Central memory CD8-positive, alpha-beta T cell (primary cell): ENCODE measurements at regions not wholly inside any gene's neighbourhood (a gene's known extent, or its start where the extent isn't known, plus 50 kb on each side); places are given as distances from the start of the nearest gene placed in this dataset.
"Not testable (repeated sequence)": the region's sequence is repeated elsewhere in the genome, so short reads cannot be mapped to it uniquely, and the experiment has no call there.

Source experiments
- ATAC-seq: fragments of 150-1000 bp; cut with Tn5 transposase; replicated peaks from 2 replicates; pipeline ENCODE4 v1.10.0; 2022; ENCODE audit warnings: mild to moderate bottlenecking, moderate FRiP score, moderate number of reproducible peaks; ENCODE audit not compliant: poor library complexity, severe bottlenecking; ENCODE audit errors: extremely low read depth
- DNase-seq, 2 donors: peaks; one replicate each; pipeline ENCODE4 v3.0.0; 2021; ENCODE audit warnings: low spot score in 2 of 2
- H3K27ac Mint-ChIP-seq: one replicate; pipeline ENCODE4 v1.8.0; 2022; ENCODE audit warnings: low read depth, mild to moderate bottlenecking, moderate library complexity, mixed read lengths
- H3K27me3 Mint-ChIP-seq: one replicate; pipeline ENCODE4 v1.8.0; 2022; ENCODE audit warnings: mixed read lengths
- H3K36me3 Mint-ChIP-seq: one replicate; pipeline ENCODE4 v1.8.0; 2022; ENCODE audit warnings: mild to moderate bottlenecking, moderate library complexity, mixed read lengths; ENCODE audit not compliant: insufficient read depth
- H3K4me1 Mint-ChIP-seq: one replicate; pipeline ENCODE4 v1.8.0; 2022; ENCODE audit warnings: mixed read lengths
- H3K4me3 Mint-ChIP-seq: one replicate; pipeline ENCODE4 v1.8.0; 2022; ENCODE audit warnings: mild to moderate bottlenecking, moderate library complexity, mixed read lengths
- H3K9me3 Mint-ChIP-seq: one replicate; pipeline ENCODE4 v1.8.0; 2022; ENCODE audit warnings: mixed read lengths

DNA sequence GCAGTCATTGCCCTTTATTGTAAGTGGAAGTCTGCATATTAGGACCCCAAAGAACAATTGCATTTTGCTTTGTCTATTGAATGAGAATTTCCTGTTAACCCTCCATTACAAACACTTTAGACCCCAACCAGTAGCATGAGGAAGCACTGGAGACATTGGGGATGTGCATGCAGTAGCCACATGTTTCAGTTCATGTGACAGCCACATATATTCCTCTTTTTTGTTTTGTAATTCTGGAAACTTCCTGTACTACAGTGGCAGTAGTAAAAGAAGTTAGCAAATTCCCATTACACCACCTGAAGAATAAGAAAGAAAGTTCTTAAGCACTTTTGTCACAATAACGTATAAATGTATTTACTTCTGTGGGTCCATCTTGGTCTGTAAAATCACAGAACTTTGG lies 281.1 kb upstream of the SLC14A2 start:
- H3K27me3 Mint-ChIP-seq, result peaks cover 3% of the 10 kb centered on the region
- H3K27ac Mint-ChIP-seq, result no peak overlapping the region
- ATAC-seq (no peak), DNase-seq (no peak)
- H3K4me3 Mint-ChIP-seq, result no peak overlapping the region
- no peaks in the 10 kb centered on the region for H3K36me3 Mint-ChIP-seq
- H3K4me1 Mint-ChIP-seq, result no peaks in the 10 kb centered on the region
- H3K9me3 Mint-ChIP-seq, result no peaks in the 10 kb centered on the region

- DNase-seq (no peak), ATAC-seq (no peak)
Measured at GRCh38 chr18:45335282-45336043, 279.8 kb upstream of the SLC14A2 start.

GRCh38 chr18:45336448-45336847 lies 278.8 kb upstream of the SLC14A2 start:
- Mint-ChIP-seq H3K9me3 (no peaks in the 10 kb centered on the region), H3K27me3 (peaks cover 11% of the 10 kb centered on the region), H3K36me3 (no peaks in the 10 kb centered on the region), H3K27ac (no peak overlapping the region), H3K4me3 (no peak overlapping the region), H3K4me1 (no peaks in the 10 kb centered on the region)
- no peak for ATAC-seq
- DNase-seq, result no peak

More at GRCh38 chr18:45335282-45336043, 279.8 kb upstream of the SLC14A2 start:
- Mint-ChIP-seq H3K4me1 (no peaks in the 10 kb centered on the region), H3K9me3 (no peaks in the 10 kb centered on the region), H3K36me3 (no peaks in the 10 kb centered on the region), H3K4me3 (no peak overlapping the region), H3K27me3 (peaks cover 5% of the 10 kb centered on the region), H3K27ac (no peak overlapping the region)

- H3K27ac Mint-ChIP-seq, result no peak overlapping the region
Measured at GRCh38 chr18:45337477-45337876, 277.8 kb upstream of the SLC14A2 start.

GRCh38 chr18:45339810-45340550 lies 275.3 kb upstream of the SLC14A2 start:
- H3K27ac Mint-ChIP-seq, result no peak overlapping the region
- no peak overlapping the region for H3K4me3 Mint-ChIP-seq
- no peaks in the 10 kb centered on the region for H3K36me3 Mint-ChIP-seq
- peaks cover 29% of the 10 kb centered on the region for H3K27me3 Mint-ChIP-seq
- H3K4me1 Mint-ChIP-seq, result no peaks in the 10 kb centered on the region
- ATAC-seq (no peak), DNase-seq (no peak)
- no peaks in the 10 kb centered on the region for H3K9me3 Mint-ChIP-seq

More at GRCh38 chr18:45337477-45337876, 277.8 kb upstream of the SLC14A2 start:
- no peaks in the 10 kb centered on the region for H3K36me3 Mint-ChIP-seq
- H3K4me1 Mint-ChIP-seq, result no peaks in the 10 kb centered on the region
- H3K4me3 Mint-ChIP-seq, result no peak overlapping the region
- DNase-seq (no peak), ATAC-seq (no peak)
- H3K27me3 Mint-ChIP-seq, result peaks cover 19% of the 10 kb centered on the region
- no peaks in the 10 kb centered on the region for H3K9me3 Mint-ChIP-seq

DNA sequence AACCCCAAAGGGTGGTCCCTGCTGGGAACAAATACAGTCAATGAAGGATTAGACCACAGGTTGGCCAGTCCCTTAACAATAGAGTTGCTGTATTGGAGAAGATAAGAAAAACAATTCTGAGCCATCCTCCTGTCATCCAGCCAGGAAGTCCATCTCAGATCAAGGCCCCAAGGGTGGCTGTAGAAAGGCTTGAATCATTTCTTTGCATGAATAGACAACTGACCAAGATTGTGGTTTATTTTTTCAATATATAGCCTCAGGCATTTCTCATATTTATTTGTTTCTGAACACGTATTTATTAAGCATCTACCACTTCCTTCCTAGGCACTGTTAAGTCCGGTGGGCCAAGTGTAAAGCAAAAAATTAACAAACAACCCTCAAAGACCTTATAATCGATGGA lies 274.4 kb upstream of the SLC14A2 start:
- Mint-ChIP-seq H3K27me3 (peaks cover 39% of the 10 kb centered on the region), H3K9me3 (no peaks in the 10 kb centered on the region), H3K4me1 (no peaks in the 10 kb centered on the region), H3K36me3 (no peaks in the 10 kb centered on the region), H3K4me3 (no peak overlapping the region), H3K27ac (no peak overlapping the region)
- DNase-seq, result no peak
- no peak for ATAC-seq

DNA sequence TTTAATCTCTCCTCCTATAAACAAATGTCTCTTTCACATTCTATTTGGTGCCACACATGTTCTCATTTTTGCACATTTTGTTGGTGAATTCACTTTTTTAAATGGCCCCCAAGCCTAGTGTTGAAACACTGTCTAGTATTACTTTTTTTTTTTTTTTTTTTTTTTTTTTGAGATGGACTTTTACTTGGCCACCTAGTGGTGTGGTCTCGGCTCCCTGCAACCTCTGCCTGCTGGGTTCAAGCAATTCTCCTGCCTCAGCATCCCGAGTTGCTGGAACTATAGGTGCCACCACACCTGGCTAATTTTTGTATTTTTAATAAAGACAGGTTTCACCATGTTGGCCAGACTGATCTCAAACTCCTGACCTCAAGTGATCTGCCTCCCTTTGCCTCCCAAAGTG lies 273.8 kb upstream of the SLC14A2 start:
- peaks cover 42% of the 10 kb centered on the region for H3K27me3 Mint-ChIP-seq
- H3K9me3 Mint-ChIP-seq, result no peaks in the 10 kb centered on the region
- DNase-seq, result no peak
- H3K4me3 Mint-ChIP-seq, result no peak overlapping the region
- ATAC-seq, result no peak
- H3K27ac Mint-ChIP-seq, result no peak overlapping the region
- no peaks in the 10 kb centered on the region for H3K36me3 Mint-ChIP-seq
- no peaks in the 10 kb centered on the region for H3K4me1 Mint-ChIP-seq

DNA sequence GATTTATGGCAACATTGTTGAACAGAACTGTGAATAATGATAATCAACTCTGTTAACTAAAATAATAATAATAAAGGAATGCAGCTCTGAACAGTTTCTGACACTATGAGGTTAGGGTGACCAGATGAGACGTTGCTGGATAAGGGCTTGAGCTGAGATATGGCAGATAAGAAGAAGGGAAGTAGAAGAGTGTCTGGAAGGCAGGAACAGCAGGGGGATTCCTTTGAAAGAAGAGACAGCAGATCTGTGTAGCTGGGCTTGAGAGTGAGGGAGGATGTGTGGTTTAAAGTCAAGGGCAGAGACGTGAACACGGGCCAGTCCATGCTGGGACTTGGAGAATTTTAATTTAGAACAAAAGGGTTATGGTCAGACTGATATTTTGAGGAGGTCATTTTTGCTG lies 273.1 kb upstream of the SLC14A2 start:
- no peaks in the 10 kb centered on the region for H3K36me3 Mint-ChIP-seq
- no peak overlapping the region for H3K4me3 Mint-ChIP-seq
- DNase-seq, result no peak
- peaks cover 42% of the 10 kb centered on the region for H3K27me3 Mint-ChIP-seq
- no peak overlapping the region for H3K27ac Mint-ChIP-seq
- H3K4me1 Mint-ChIP-seq, result no peaks in the 10 kb centered on the region
- H3K9me3 Mint-ChIP-seq, result no peaks in the 10 kb centered on the region
- ATAC-seq, result no peak

DNA sequence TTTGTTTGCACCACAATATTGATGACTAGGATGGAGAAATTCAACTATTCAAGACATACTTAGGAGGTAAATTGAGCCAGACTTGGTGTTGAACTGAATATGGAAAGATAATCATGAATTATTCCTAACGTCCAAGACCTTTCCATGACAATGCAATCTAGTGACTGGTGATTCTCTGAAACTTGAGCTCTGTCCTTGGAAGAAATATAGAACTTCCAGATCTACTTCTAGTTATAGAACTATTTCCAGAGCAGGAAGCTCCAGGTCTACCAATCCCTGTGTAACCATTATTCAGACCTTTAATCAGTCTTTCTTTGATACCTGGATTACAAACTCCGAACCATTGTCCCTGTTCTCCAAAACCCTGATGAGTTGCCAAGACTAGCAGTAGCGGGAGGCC lies 272.6 kb upstream of the SLC14A2 start:
- Mint-ChIP-seq H3K4me3 (no peak overlapping the region), H3K9me3 (no peaks in the 10 kb centered on the region), H3K36me3 (no peaks in the 10 kb centered on the region), H3K4me1 (no peaks in the 10 kb centered on the region), H3K27ac (no peak overlapping the region), H3K27me3 (peaks cover 42% of the 10 kb centered on the region)
- DNase-seq, result no peak
- ATAC-seq, result no peak

GRCh38 chr18:45343365-45343764 lies 271.9 kb upstream of the SLC14A2 start:
- ATAC-seq, result no peak
- H3K4me1 Mint-ChIP-seq, result no peaks in the 10 kb centered on the region
- no peaks in the 10 kb centered on the region for H3K9me3 Mint-ChIP-seq
- H3K36me3 Mint-ChIP-seq, result no peaks in the 10 kb centered on the region
- no peak overlapping the region for H3K27ac Mint-ChIP-seq
- DNase-seq, result no peak
- H3K4me3 Mint-ChIP-seq, result no peak overlapping the region
- peaks cover 42% of the 10 kb centered on the region for H3K27me3 Mint-ChIP-seq

DNA sequence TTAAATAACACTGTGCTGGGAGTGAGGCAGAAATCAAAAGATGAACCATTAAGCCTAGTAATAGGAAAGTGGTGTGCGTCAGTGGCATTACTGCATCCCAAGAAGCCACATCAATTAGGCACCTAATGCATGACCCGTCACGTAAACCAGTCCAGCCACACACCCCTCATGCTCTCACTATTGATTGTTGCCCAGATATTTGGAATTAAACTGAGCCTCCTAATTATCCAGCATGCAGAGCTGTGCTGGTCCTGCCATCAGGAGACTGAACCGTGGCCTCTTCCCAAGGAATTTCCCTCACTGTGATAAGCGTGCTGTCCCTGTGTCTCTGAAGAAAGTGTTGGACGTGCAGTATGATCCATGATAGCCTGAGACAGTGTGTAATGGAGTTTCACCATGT lies 270.6 kb upstream of the SLC14A2 start:
- DNase-seq, H3K4me3 Mint-ChIP-seq, H3K36me3 Mint-ChIP-seq, ATAC-seq, H3K9me3 Mint-ChIP-seq, H3K27ac Mint-ChIP-seq, H3K4me1 Mint-ChIP-seq: not testable (repeated sequence)
- peaks cover 42% of the 10 kb centered on the region for H3K27me3 Mint-ChIP-seq

GRCh38 chr18:45349019-45349418 lies 266.3 kb upstream of the SLC14A2 start:
- DNase-seq, result no peak
- peaks cover 14% of the 10 kb centered on the region for H3K27me3 Mint-ChIP-seq
- no peaks in the 10 kb centered on the region for H3K36me3 Mint-ChIP-seq
- H3K4me1 Mint-ChIP-seq, result no peaks in the 10 kb centered on the region
- ATAC-seq, result no peak
- no peaks in the 10 kb centered on the region for H3K9me3 Mint-ChIP-seq
- H3K27ac Mint-ChIP-seq, result no peak overlapping the region
- no peak overlapping the region for H3K4me3 Mint-ChIP-seq

DNA sequence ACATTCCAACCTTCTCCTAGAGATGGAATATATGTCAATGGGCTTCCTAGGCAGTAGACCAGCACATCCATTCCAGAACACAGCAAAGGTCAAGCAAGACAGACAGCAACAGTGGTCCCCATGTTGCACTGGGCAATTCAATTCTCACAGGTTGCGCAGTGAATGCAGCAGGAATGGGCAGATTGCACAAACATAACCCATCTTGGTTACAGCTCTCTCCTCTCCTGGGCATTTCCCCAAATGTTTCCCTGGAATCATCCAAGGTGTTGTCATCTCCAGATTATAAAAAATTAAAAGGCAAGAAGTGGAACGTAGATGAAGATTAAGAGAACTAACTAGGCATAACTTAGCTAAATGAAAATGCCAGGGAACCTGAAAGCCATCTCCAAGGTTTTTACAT lies 265.8 kb upstream of the SLC14A2 start:
- H3K27ac Mint-ChIP-seq, result no peak overlapping the region

More for the DNA sequence above, 265.8 kb upstream of the SLC14A2 start:
- Mint-ChIP-seq H3K36me3 (no peaks in the 10 kb centered on the region), H3K9me3 (no peaks in the 10 kb centered on the region), H3K4me1 (no peaks in the 10 kb centered on the region), H3K4me3 (no peak overlapping the region), H3K27me3 (peaks cover 14% of the 10 kb centered on the region)
- DNase-seq, result no peak
- no peak for ATAC-seq
